ENCODE measurements at regions not wholly inside any gene's neighbourhood (a gene's known extent, or its start where the extent isn't known, plus 50 kb on each side); places are given as distances from the start of the nearest gene placed in this dataset.

GRCh38 chr7:123319911-123320310 is 120.1 kb upstream of the SLC13A1 start:
- TF ChIP-seq CTCF (conservative IDR thresholded peaks at IDR 0.05 in 1 of 2, IDR thresholded peaks at IDR 0.05 in 1 of 2; ENCODE audit: low read depth in 1 of 2, low read length in 2 of 2) (no peak), EZH2 (IDR thresholded peaks at IDR 0.05; ENCODE audit: low read length, missing control alignments) (no peak)

Measured in fibroblast of lung (primary cell).